Uterus (tissue), 3 donors: ENCODE measurements at regions not wholly inside any gene's neighbourhood (a gene's known extent, or its start where the extent isn't known, plus 50 kb on each side); places are given as distances from the start of the nearest gene placed in this dataset.
"Not testable (repeated sequence)": the region's sequence is repeated elsewhere in the genome, so short reads cannot be mapped to it uniquely, and the experiment has no call there.

Source experiments
- DNase-seq, 2 donors: peaks; one replicate each; pipeline ENCODE4 v3.0.0-alpha.2; 2019 to 2020
- H3K27ac ChIP-seq, 2 donors: fragments of 200-600 bp; sonication (generic); 1 replicate in 1 of 2; 2 replicates in 1 of 2; pipeline ENCODE4 v1.5.1; 2016 to 2018
- H3K27me3 ChIP-seq, 2 donors: fragments of 200-600 bp; sonication (generic); one replicate each; pipeline ENCODE4 v1.5.1; 2018 to 2019; ENCODE audit warnings: control low read depth in 1 of 2
- H3K36me3 ChIP-seq, 2 donors: fragments of 200-600 bp; sonication (generic); one replicate each; pipeline ENCODE4 v1.5.1; 2019; ENCODE audit warnings: control low read depth in 1 of 2
- H3K4me1 ChIP-seq, 2 donors: fragments of 200-600 bp; sonication (generic); one replicate each; pipeline ENCODE4 v1.5.1; 2018 to 2019; ENCODE audit warnings: control low read depth in 1 of 2
- H3K4me3 ChIP-seq, 2 donors: fragments of 200-600 bp; sonication (generic); 1 replicate in 1 of 2; 2 replicates in 1 of 2; pipeline ENCODE4 v1.5.1; 2018 to 2019; ENCODE audit warnings: mild to moderate bottlenecking in 1 of 2
- H3K9me3 ChIP-seq, 2 donors: fragments of 200-600 bp; sonication (generic); one replicate each; pipeline ENCODE4 v1.5.1; 2019; ENCODE audit warnings: control low read depth in 1 of 2
- POLR2A ChIP-seq, 2 donors: fragments of 450-650 bp; IDR thresholded peaks; one replicate each; pipeline ENCODE4 v1.6.1; 2016; ENCODE audit warnings: antibody characterized with exemption in 2 of 2, mild to moderate bottlenecking in 1 of 2, moderate library complexity in 1 of 2
- intact Hi-C: fragments of 100-400 bp; cut with DNase I; formaldehyde crosslinking; loops from one replicate; pipeline ENCODE4 v1.15.1; 2023; ENCODE audit warnings: low total_unique reads
- TF ChIP-seq, protein P1 (sequence below), 4 experiments: fragments of 200-600 bp in 2 of 4; fragments of 450-650 bp in 2 of 4; sonication (generic) in 2 of 4; IDR thresholded peaks; one replicate each; pipeline ENCODE4 v1.5.1; 2016 to 2019; ENCODE audit warnings: antibody characterized with exemption in 4 of 4, mild to moderate bottlenecking in 2 of 4, moderate library complexity in 1 of 4
- donor health status: DM: yes; HTN: yes; CAD: no.

- no peaks in the 10 kb centered on the region for H3K4me1 ChIP-seq
- DNase-seq = no peak
- intact Hi-C loops = no loop called here
- H3K4me3 ChIP-seq = no peak overlapping the region
- TF ChIP-seq POLR2A (IDR thresholded peaks at IDR 0.05) = no peak
- TF ChIP-seq, protein P1, sequence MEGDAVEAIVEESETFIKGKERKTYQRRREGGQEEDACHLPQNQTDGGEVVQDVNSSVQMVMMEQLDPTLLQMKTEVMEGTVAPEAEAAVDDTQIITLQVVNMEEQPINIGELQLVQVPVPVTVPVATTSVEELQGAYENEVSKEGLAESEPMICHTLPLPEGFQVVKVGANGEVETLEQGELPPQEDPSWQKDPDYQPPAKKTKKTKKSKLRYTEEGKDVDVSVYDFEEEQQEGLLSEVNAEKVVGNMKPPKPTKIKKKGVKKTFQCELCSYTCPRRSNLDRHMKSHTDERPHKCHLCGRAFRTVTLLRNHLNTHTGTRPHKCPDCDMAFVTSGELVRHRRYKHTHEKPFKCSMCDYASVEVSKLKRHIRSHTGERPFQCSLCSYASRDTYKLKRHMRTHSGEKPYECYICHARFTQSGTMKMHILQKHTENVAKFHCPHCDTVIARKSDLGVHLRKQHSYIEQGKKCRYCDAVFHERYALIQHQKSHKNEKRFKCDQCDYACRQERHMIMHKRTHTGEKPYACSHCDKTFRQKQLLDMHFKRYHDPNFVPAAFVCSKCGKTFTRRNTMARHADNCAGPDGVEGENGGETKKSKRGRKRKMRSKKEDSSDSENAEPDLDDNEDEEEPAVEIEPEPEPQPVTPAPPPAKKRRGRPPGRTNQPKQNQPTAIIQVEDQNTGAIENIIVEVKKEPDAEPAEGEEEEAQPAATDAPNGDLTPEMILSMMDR (IDR thresholded peaks at IDR 0.05) = no peak
- no peak overlapping the region for H3K27ac ChIP-seq
- no peaks in the 10 kb centered on the region for H3K27me3 ChIP-seq
- H3K9me3 ChIP-seq = no peaks in the 10 kb centered on the region
- H3K36me3 ChIP-seq = no peaks in the 10 kb centered on the region
Measured at GRCh38 chr4:114423582-114423981, 175.0 kb upstream of the UGT8 start.

GRCh38 chr4:114435116-114435515, 163.5 kb upstream of the UGT8 start:
- H3K9me3 ChIP-seq = no peaks in the 10 kb centered on the region
- TF ChIP-seq, protein P1 (IDR thresholded peaks at IDR 0.05) = no peak
- TF ChIP-seq POLR2A (IDR thresholded peaks at IDR 0.05) = no peak
- no peak overlapping the region for H3K4me3 ChIP-seq
- DNase-seq = no peak
- no peak overlapping the region for H3K27ac ChIP-seq
- H3K4me1 ChIP-seq = no peaks in the 10 kb centered on the region
- H3K27me3 ChIP-seq = no peaks in the 10 kb centered on the region
- intact Hi-C loops = no loop called here
- H3K36me3 ChIP-seq = no peaks in the 10 kb centered on the region

GRCh38 chr4:114442856-114443255, 155.8 kb upstream of the UGT8 start:
- no peak for TF ChIP-seq POLR2A (IDR thresholded peaks at IDR 0.05)
- TF ChIP-seq, protein P1 (IDR thresholded peaks at IDR 0.05) = no peak
- intact Hi-C loops = no loop called here
- Histone ChIP-seq H3K27ac (no peak overlapping the region), H3K9me3 (no peaks in the 10 kb centered on the region), H3K4me1 (no peaks in the 10 kb centered on the region), H3K36me3 (no peaks in the 10 kb centered on the region), H3K27me3 (no peaks in the 10 kb centered on the region), H3K4me3 (no peak overlapping the region)
- no peak for DNase-seq

DNA sequence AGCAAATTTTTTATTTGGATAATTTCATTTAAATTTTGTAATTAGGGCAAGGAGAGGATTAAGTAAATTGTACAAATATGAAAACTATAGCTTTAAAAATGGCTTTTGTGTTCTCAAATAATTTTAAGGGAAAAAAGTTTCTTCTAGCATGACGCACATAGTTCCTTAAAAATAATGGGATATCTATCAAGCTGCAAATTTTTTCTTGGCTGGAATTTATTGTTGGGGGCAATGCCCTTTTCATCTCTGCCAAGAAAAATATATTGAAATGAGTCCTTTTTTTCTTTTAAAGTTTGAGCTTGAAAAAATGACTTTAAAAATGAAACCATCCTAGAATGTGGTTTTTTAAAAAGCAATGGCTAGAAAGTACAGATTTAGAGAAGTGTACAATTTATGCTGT, 154.4 kb upstream of the UGT8 start:
- no peak for TF ChIP-seq POLR2A (IDR thresholded peaks at IDR 0.05)
- TF ChIP-seq, protein P1 (IDR thresholded peaks at IDR 0.05) = no peak
- H3K27ac ChIP-seq = no peak overlapping the region
- H3K27me3 ChIP-seq = no peaks in the 10 kb centered on the region
- no peaks in the 10 kb centered on the region for H3K9me3 ChIP-seq
- no peaks in the 10 kb centered on the region for H3K4me1 ChIP-seq
- DNase-seq = no peak
- intact Hi-C loops = no loop called here
- no peaks in the 10 kb centered on the region for H3K36me3 ChIP-seq
- no peak overlapping the region for H3K4me3 ChIP-seq

- H3K4me1 ChIP-seq, H3K27ac ChIP-seq, DNase-seq, intact Hi-C loops, H3K36me3 ChIP-seq, H3K4me3 ChIP-seq, H3K9me3 ChIP-seq, H3K27me3 ChIP-seq: not testable (repeated sequence)
Measured at GRCh38 chr4:114447963-114448516, 150.6 kb upstream of the UGT8 start.

DNA sequence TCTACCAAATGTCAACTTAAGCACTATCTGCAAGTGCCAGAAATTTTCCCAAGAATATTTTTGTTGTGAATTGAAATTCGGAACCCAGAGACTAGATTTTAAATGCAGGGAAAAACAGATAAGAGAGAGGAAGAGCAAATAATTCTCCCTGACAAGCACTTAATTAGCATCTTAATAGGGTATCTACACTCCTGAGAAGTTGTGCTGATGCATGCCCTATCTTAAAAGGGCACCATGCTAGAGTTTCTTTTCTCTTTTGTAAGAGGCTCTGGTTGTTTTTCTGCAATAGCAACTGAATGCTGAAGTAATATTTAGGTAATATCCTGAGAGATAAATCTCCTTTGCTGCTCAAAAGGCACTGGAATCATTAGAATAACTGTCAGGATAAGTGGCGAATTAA, 139.9 kb upstream of the UGT8 start:
- Histone ChIP-seq H3K27me3 (no peaks in the 10 kb centered on the region), H3K27ac (no peak overlapping the region), H3K4me3 (no peak overlapping the region), H3K9me3 (no peaks in the 10 kb centered on the region), H3K36me3 (no peaks in the 10 kb centered on the region), H3K4me1 (no peaks in the 10 kb centered on the region)
- no peak for DNase-seq
- TF ChIP-seq, protein P1 (IDR thresholded peaks at IDR 0.05) = no peak
- no peak for TF ChIP-seq POLR2A (IDR thresholded peaks at IDR 0.05)
- intact Hi-C loops = no loop called here
